ENCODE measurements at regions not wholly inside any gene's neighbourhood (a gene's known extent, or its start where the extent isn't known, plus 50 kb on each side); places are given as distances from the start of the nearest gene placed in this dataset.

DNA sequence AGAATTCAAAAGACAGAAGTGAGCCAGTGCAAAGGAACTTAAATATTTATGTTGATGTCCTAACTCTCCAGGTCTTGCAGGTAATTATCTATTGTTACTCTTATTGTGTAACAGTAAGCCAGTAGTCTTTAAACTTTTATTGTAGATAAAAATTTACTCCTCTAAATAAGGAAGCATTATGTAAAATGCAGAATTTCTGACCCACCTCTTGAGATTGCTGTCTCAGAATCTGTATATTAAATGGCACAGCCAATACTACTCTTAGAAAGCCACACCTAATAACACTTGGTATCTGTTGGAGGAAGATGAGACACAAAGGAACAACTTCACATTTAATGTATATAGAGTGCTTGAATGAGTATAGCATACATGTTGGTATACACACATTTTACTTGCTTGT is 613.5 kb upstream of the ZNF804A start (continued):
- TF ChIP-seq ZNF586 (CRISPR knock-in tag; conservative IDR thresholded peaks at IDR 0.05): no peak
- TF ChIP-seq PHB (CRISPR knock-in tag; IDR thresholded peaks at IDR 0.05): no peak

GRCh38 chr2:183991968-183992367 is 606.4 kb upstream of the ZNF804A start:
- ATAC-seq: no peak
- DNase-seq (ENCODE audit: extremely low read depth in 1 of 4, low spot score in 3 of 4): no peak
- Histone ChIP-seq H3K4me3 (no peak overlapping the region), H3K27ac (ENCODE audit: extremely low read depth, low read depth, low read length) (no peak overlapping the region), H3K9me1 (ENCODE audit: control insufficient read depth, insufficient read depth, low read length) (no peaks in the 10 kb centered on the region), H3K9me3 (replicated peaks; ENCODE audit: control insufficient read depth, insufficient read depth, low read depth, low read length) (peaks cover 3% of the 10 kb centered on the region), H2AFZ (ENCODE audit: low read depth, low read length) (no peak overlapping the region), H3K27me3 (ENCODE audit: control insufficient read depth in 2 of 2, insufficient read depth in 2 of 2, low read length in 2 of 2) (no peaks in the 10 kb centered on the region), H3K36me3 (ENCODE audit: control insufficient read depth, insufficient read depth, low read length) (no peaks in the 10 kb centered on the region), H3K4me1 (replicated peaks in 1 of 2; ENCODE audit: control insufficient read depth in 2 of 2, insufficient read depth in 2 of 2, low read length in 2 of 2) (no peaks in the 10 kb centered on the region), H3K9ac (ENCODE audit: insufficient read depth in 1 of 2, low read depth in 2 of 2, low read length in 2 of 2) (no peak overlapping the region), H3K79me2 (ENCODE audit: control insufficient read depth, insufficient read depth, low read length) (no peaks in the 10 kb centered on the region), H3K4me2 (ENCODE audit: insufficient read depth, low read length) (no peak overlapping the region), H4K20me1 (replicated peaks; ENCODE audit: control insufficient read depth, insufficient read depth, low read length) (no peaks in the 10 kb centered on the region)
- no peak for FAIRE-seq
- no peak for TF ChIP-seq NELFE (IDR thresholded peaks at IDR 0.05; ENCODE audit: insufficient read depth, insufficient read length)
- no peak for TF ChIP-seq ZEB2 (IDR thresholded peaks at IDR 0.05)
- no peak for TF ChIP-seq CREBBP (IDR thresholded peaks at IDR 0.05; ENCODE audit: low read depth, low read length)
- TF ChIP-seq SIX5 (IDR thresholded peaks at IDR 0.05; ENCODE audit: borderline replicate concordance in 1 of 2, insufficient read depth in 1 of 2, low read depth in 1 of 2, low read length in 2 of 2): no peak
- BruUV-seq (replicated peaks): no TSS peak
- in situ Hi-C loops (cut with MboI): no loop called here
- POLR2A ChIA-PET: interaction anchor here (0.6 kb wide), 1 partner anchor 46 kb away, joined by 5 read pairs; no protein-coding TSS in a partner anchor
- CTCF ChIA-PET (ENCODE audit: low intra/inter-chr PET ratio): no interaction called here
- intact Hi-C loops (cut with micrococcal nuclease): no loop called here

DNA sequence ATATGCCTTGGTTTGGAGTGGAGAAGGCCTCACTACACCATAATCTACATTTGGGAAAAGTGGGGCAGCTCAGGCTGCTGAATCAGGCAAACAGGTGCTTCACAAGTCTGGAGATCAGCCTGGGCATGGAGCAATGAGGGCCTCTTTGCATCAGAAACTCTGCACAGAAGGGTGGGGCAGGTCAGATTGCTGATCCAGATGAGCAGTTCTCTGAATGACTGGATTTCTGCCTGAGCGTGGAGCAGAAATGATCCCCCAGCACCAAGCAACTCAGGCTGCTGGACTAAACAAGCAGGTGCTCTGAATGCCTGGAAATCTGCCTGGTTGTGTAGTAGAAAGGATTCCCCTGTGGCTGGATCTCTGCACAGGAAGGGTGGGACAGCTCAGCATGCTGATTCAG is 605.3 kb upstream of the ZNF804A start:
- Histone ChIP-seq H2AFZ (ENCODE audit: low read depth, low read length) (no peak overlapping the region), H3K79me2 (ENCODE audit: control insufficient read depth, insufficient read depth, low read length) (no peaks in the 10 kb centered on the region), H3K9ac (ENCODE audit: insufficient read depth in 1 of 2, low read depth in 2 of 2, low read length in 2 of 2) (no peak overlapping the region), H3K27me3 (ENCODE audit: control insufficient read depth in 2 of 2, insufficient read depth in 2 of 2, low read length in 2 of 2) (no peaks in the 10 kb centered on the region), H3K9me1 (ENCODE audit: control insufficient read depth, insufficient read depth, low read length) (no peaks in the 10 kb centered on the region), H3K4me3 (no peak overlapping the region), H3K27ac (ENCODE audit: extremely low read depth, low read depth, low read length) (no peak overlapping the region), H3K36me3 (ENCODE audit: control insufficient read depth, insufficient read depth, low read length) (no peaks in the 10 kb centered on the region), H3K9me3 (replicated peaks; ENCODE audit: control insufficient read depth, insufficient read depth, low read depth, low read length) (peaks cover 3% of the 10 kb centered on the region), H3K4me1 (replicated peaks in 1 of 2; ENCODE audit: control insufficient read depth in 2 of 2, insufficient read depth in 2 of 2, low read length in 2 of 2) (no peaks in the 10 kb centered on the region), H3K4me2 (ENCODE audit: insufficient read depth, low read length) (no peak overlapping the region), H4K20me1 (replicated peaks; ENCODE audit: control insufficient read depth, insufficient read depth, low read length) (no peaks in the 10 kb centered on the region)
- no TSS peak for BruUV-seq (replicated peaks)
- DNase-seq (ENCODE audit: extremely low read depth in 1 of 4, low spot score in 3 of 4): no peak
- intact Hi-C loops (cut with micrococcal nuclease): no loop called here
- ChIA-PET CTCF (ENCODE audit: low intra/inter-chr PET ratio) (no interaction called here), POLR2A (no interaction called here)
- FAIRE-seq: no peak
- WGBS (ENCODE audit: insufficient coverage, low coverage, missing lambda C conversion rate): 0% methylated on average over 1 of the region's 1 CpG
- ATAC-seq: no peak
- in situ Hi-C loops (cut with MboI): no loop called here
- no peak for TF ChIP-seq E2F3 (CRISPR knock-in tag; IDR thresholded peaks at IDR 0.05)
- no peak for TF ChIP-seq MBD2 (IDR thresholded peaks at IDR 0.05; ENCODE audit: borderline replicate concordance, low read depth)
- TF ChIP-seq KHSRP (IDR thresholded peaks at IDR 0.05): no peak
- no peak for TF ChIP-seq PTRF (tag; IDR thresholded peaks at IDR 0.05)
- no peak for TF ChIP-seq NFIC (IDR thresholded peaks at IDR 0.05)
- TF ChIP-seq ZBTB5 (IDR thresholded peaks at IDR 0.05): no peak
- no peak for TF ChIP-seq USF2 (CRISPR knock-in tag; IDR thresholded peaks at IDR 0.05)
